ENCODE measurements at regions not wholly inside any gene's neighbourhood (a gene's known extent, or its start where the extent isn't known, plus 50 kb on each side); places are given as distances from the start of the nearest gene placed in this dataset.

DNA sequence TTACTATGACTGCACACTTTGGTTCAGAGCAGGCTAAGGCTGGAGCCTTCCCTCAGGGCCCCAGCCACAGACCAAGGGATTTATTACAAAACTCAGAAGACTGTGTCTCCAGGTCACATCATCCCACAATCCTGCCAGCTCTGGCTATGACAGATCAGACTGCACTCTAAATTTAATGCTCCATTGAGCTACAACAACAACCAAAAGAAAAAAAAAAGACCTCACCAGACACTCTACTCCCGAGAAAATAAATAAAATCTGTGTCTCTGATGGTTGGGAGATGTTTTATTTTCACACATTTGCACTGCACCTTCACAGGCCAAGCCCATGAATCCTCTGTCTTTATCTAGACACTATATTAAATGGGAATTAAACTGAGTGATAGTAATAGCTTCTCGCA, 50.8 kb upstream of the CTNNB1 start:
- DNase-seq = no peak

DNA sequence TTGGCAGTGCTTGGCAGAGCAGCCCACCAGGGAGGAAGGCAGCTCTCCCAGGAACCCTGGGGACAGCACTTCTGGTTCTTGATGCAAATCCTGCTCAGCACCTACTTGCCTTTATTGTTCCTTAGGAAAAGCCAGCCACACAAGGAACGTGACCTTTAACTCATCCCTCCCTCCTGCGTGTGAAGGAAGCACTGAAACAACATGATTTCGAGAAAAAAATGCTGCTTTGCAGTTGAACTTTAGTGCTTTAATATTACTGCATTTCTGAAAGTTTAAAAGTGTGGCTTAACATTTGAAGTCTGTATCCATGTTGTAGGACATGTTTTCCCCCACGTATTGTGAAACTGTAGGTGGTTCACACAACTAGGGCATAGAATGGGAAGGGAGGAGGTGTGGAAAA, 50.4 kb upstream of the CTNNB1 start:
- no peak for DNase-seq
